HUES6 (cell line): ENCODE measurements at regions not wholly inside any gene's neighbourhood (a gene's known extent, or its start where the extent isn't known, plus 50 kb on each side); places are given as distances from the start of the nearest gene placed in this dataset.

ENCODE experiments used
- H3K27ac ChIP-seq: 2 replicates; pipeline ENCODE4 v1.7.0; 2013; ENCODE audit warnings: low read depth, mild to moderate bottlenecking, low read length, inconsistent platforms
- H3K27me3 ChIP-seq: 2 replicates; pipeline ENCODE4 v1.6.1; 2013; ENCODE audit warnings: low read length; ENCODE audit not compliant: control insufficient read depth, insufficient read depth
- H3K36me3 ChIP-seq: 2 replicates; pipeline ENCODE4 v1.6.1; 2013; ENCODE audit warnings: low read length; ENCODE audit not compliant: control insufficient read depth, insufficient read depth
- H3K4me1 ChIP-seq: 2 replicates; pipeline ENCODE4 v1.6.1; 2013; ENCODE audit warnings: low read length; ENCODE audit not compliant: control insufficient read depth, insufficient read depth
- H3K4me3 ChIP-seq: 2 replicates; pipeline ENCODE4 v1.5.1; 2013; ENCODE audit warnings: low read depth, low read length
- H3K9ac ChIP-seq: one replicate; pipeline ENCODE4 v1.6.1; 2013; ENCODE audit warnings: mild to moderate bottlenecking, low read length
- H3K9me3 ChIP-seq: 2 replicates; pipeline ENCODE4 v1.6.1; 2013; ENCODE audit warnings: low read depth, low read length; ENCODE audit not compliant: control insufficient read depth, insufficient read depth

- Histone ChIP-seq H3K9ac (no peak overlapping the region), H3K4me1 (peaks cover 18% of the 10 kb centered on the region), H3K27me3 (no peaks in the 10 kb centered on the region), H3K27ac (no peak overlapping the region), H3K36me3 (no peaks in the 10 kb centered on the region), H3K4me3 (no peak overlapping the region), H3K9me3 (no peaks in the 10 kb centered on the region)
Observed at GRCh38 chr15:94079459-94079858, 151.9 kb upstream of the MCTP2 start.

- Histone ChIP-seq H3K4me3 (no peak overlapping the region), H3K27me3 (no peaks in the 10 kb centered on the region), H3K4me1 (peaks cover 10% of the 10 kb centered on the region; the same call in 1 of the 2 replicates), H3K9ac (no peak overlapping the region), H3K27ac (no peak overlapping the region), H3K36me3 (no peaks in the 10 kb centered on the region), H3K9me3 (no peaks in the 10 kb centered on the region)
Observed at GRCh38 chr15:94077938-94078337, 153.4 kb upstream of the MCTP2 start.

- peaks cover 5% of the 10 kb centered on the region; the same call in 1 of the 2 replicates for H3K4me1 ChIP-seq
- no peak overlapping the region for H3K4me3 ChIP-seq
- no peak overlapping the region for H3K27ac ChIP-seq
- no peak overlapping the region for H3K9ac ChIP-seq
- H3K36me3 ChIP-seq: no peaks in the 10 kb centered on the region
- no peaks in the 10 kb centered on the region for H3K9me3 ChIP-seq
- H3K27me3 ChIP-seq: no peaks in the 10 kb centered on the region
Observed at GRCh38 chr15:94075349-94075748, 156.0 kb upstream of the MCTP2 start.

GRCh38 chr15:94070356-94071295, 160.7 kb upstream of the MCTP2 start:
- no peaks in the 10 kb centered on the region for H3K27me3 ChIP-seq
- no peak overlapping the region for H3K9ac ChIP-seq
- H3K4me3 ChIP-seq: no peak overlapping the region
- H3K9me3 ChIP-seq: peaks cover 2% of the 10 kb centered on the region; the same call in 1 of the 2 replicates
- H3K27ac ChIP-seq: no peak overlapping the region
- H3K4me1 ChIP-seq: no peaks in the 10 kb centered on the region
- no peaks in the 10 kb centered on the region for H3K36me3 ChIP-seq

GRCh38 chr15:94069844-94070243, 161.5 kb upstream of the MCTP2 start:
- H3K36me3 ChIP-seq: no peaks in the 10 kb centered on the region
- no peaks in the 10 kb centered on the region for H3K27me3 ChIP-seq
- no peak overlapping the region for H3K27ac ChIP-seq

GRCh38 chr15:94066811-94067210, 164.6 kb upstream of the MCTP2 start:
- no peaks in the 10 kb centered on the region for H3K27me3 ChIP-seq
- H3K9ac ChIP-seq: no peak overlapping the region
- no peaks in the 10 kb centered on the region for H3K4me1 ChIP-seq
- no peak overlapping the region for H3K4me3 ChIP-seq
- H3K27ac ChIP-seq: no peak overlapping the region
- peaks cover 2% of the 10 kb centered on the region; the same call in 1 of the 2 replicates for H3K9me3 ChIP-seq
- H3K36me3 ChIP-seq: no peaks in the 10 kb centered on the region

More at GRCh38 chr15:94069844-94070243, 161.5 kb upstream of the MCTP2 start:
- H3K9me3 ChIP-seq: peaks cover 2% of the 10 kb centered on the region; the same call in 1 of the 2 replicates
- H3K4me1 ChIP-seq: no peaks in the 10 kb centered on the region
- no peak overlapping the region for H3K4me3 ChIP-seq
- H3K9ac ChIP-seq: no peak overlapping the region

- Histone ChIP-seq H3K9ac (no peak overlapping the region), H3K27ac (no peak overlapping the region), H3K27me3 (no peaks in the 10 kb centered on the region), H3K4me1 (no peaks in the 10 kb centered on the region), H3K9me3 (peaks cover 2% of the 10 kb centered on the region; the same call in 1 of the 2 replicates), H3K36me3 (no peaks in the 10 kb centered on the region), H3K4me3 (no peak overlapping the region)
Observed at GRCh38 chr15:94066046-94066445, 165.3 kb upstream of the MCTP2 start.

- peaks cover 2% of the 10 kb centered on the region; the same call in 1 of the 2 replicates for H3K9me3 ChIP-seq
- no peaks in the 10 kb centered on the region for H3K27me3 ChIP-seq
- H3K27ac ChIP-seq: no peak overlapping the region
- H3K36me3 ChIP-seq: no peaks in the 10 kb centered on the region
- H3K4me3 ChIP-seq: no peak overlapping the region
- no peak overlapping the region for H3K9ac ChIP-seq
- no peaks in the 10 kb centered on the region for H3K4me1 ChIP-seq
Observed at GRCh38 chr15:94064676-94065313, 166.6 kb upstream of the MCTP2 start.

GRCh38 chr15:94061041-94061440, 170.3 kb upstream of the MCTP2 start:
- Histone ChIP-seq H3K36me3 (no peaks in the 10 kb centered on the region), H3K4me3 (no peak overlapping the region), H3K9ac (no peak overlapping the region), H3K27me3 (no peaks in the 10 kb centered on the region; the same call in 1 of the 2 replicates), H3K27ac (no peak overlapping the region), H3K4me1 (no peaks in the 10 kb centered on the region), H3K9me3 (no peaks in the 10 kb centered on the region)

GRCh38 chr15:94059013-94059587, 172.3 kb upstream of the MCTP2 start:
- Histone ChIP-seq H3K4me1 (no peaks in the 10 kb centered on the region), H3K27me3 (no peaks in the 10 kb centered on the region; the same call in 1 of the 2 replicates), H3K9me3 (no peaks in the 10 kb centered on the region), H3K4me3 (no peak overlapping the region), H3K9ac (no peak overlapping the region), H3K27ac (no peak overlapping the region), H3K36me3 (no peaks in the 10 kb centered on the region)

GRCh38 chr15:94057305-94057704, 174.1 kb upstream of the MCTP2 start:
- Histone ChIP-seq H3K9ac (no peak overlapping the region), H3K36me3 (no peaks in the 10 kb centered on the region), H3K4me3 (no peak overlapping the region), H3K27ac (no peak overlapping the region), H3K27me3 (no peaks in the 10 kb centered on the region; the same call in 1 of the 2 replicates), H3K4me1 (no peaks in the 10 kb centered on the region), H3K9me3 (no peaks in the 10 kb centered on the region)
